Ishikawa (cell line): ENCODE measurements at regions not wholly inside any gene's neighbourhood (a gene's known extent, or its start where the extent isn't known, plus 50 kb on each side); places are given as distances from the start of the nearest gene placed in this dataset.

ENCODE experiments used
- CEBPB ChIP-seq: IDR thresholded peaks from 2 replicates; pipeline ENCODE4 v1.6.1; 2012
- CREB1 ChIP-seq: IDR thresholded peaks from 2 replicates; pipeline ENCODE4 v1.6.1; 2012; ENCODE audit warnings: low read depth
- EGR1 ChIP-seq: IDR thresholded peaks from 2 replicates; pipeline ENCODE4 v1.6.1; 2012
- EP300 ChIP-seq: IDR thresholded peaks from 2 replicates; pipeline ENCODE4 v1.6.1; 2012; ENCODE audit warnings: borderline replicate concordance
- FOXM1 ChIP-seq: IDR thresholded peaks from 2 replicates; pipeline ENCODE4 v1.6.1; 2012; ENCODE audit warnings: low read depth, borderline replicate concordance
- MAX ChIP-seq: IDR thresholded peaks from 2 replicates; pipeline ENCODE4 v1.6.1; 2012
- NFIC ChIP-seq: IDR thresholded peaks from 2 replicates; pipeline ENCODE4 v1.6.1; 2012
- RAD21 ChIP-seq: IDR thresholded peaks from 2 replicates; pipeline ENCODE4 v1.6.1; 2012; ENCODE audit warnings: low read depth
- REST ChIP-seq: IDR thresholded peaks from 2 replicates; pipeline ENCODE4 v1.6.1; 2012; ENCODE audit warnings: low read depth, mild to moderate bottlenecking
- TAF1 ChIP-seq: IDR thresholded peaks from 2 replicates; pipeline ENCODE4 v1.6.1; 2012; ENCODE audit warnings: low read depth, mild to moderate bottlenecking
- TCF12 ChIP-seq: IDR thresholded peaks from 2 replicates; pipeline ENCODE4 v1.6.1; 2012; ENCODE audit warnings: low read depth
- TEAD4 ChIP-seq: IDR thresholded peaks from 2 replicates; pipeline ENCODE4 v1.6.1; 2012
- USF1 ChIP-seq: IDR thresholded peaks from 2 replicates; pipeline ENCODE4 v1.6.1; 2012
- YY1 ChIP-seq: IDR thresholded peaks from 2 replicates; pipeline ENCODE4 v1.6.1; 2012; ENCODE audit warnings: low read depth
- ZBTB7A ChIP-seq: IDR thresholded peaks from 2 replicates; pipeline ENCODE4 v1.6.1; 2012; ENCODE audit warnings: low read depth

- TF ChIP-seq TEAD4 = 0 out of 2 replicates have a peak, but pooled peaks have one; percentile 4
- no peak for TF ChIP-seq REST
- peak; percentile 51; the same call in 1 of the 2 replicates for TF ChIP-seq YY1
- no peak for TF ChIP-seq TCF12
- no peak for TF ChIP-seq MAX
- TF ChIP-seq FOXM1 = no peak
- TF ChIP-seq RAD21 = peak; percentile 84
- TF ChIP-seq EP300 = no peak
Observed at GRCh38 chr4:138090150-138090917, 151.8 kb downstream of the SLC7A11 start.

GRCh38 chr4:138088449-138089208 lies 153.5 kb downstream of the SLC7A11 start:
- TF ChIP-seq TAF1 (no peak), YY1 (no peak), NFIC (no peak), FOXM1 (no peak), USF1 (no peak), CEBPB (no peak), CREB1 (no peak), EGR1 (no peak), EP300 (no peak), TEAD4 (no peak), ZBTB7A (no peak), REST (no peak)

GRCh38 chr4:138087066-138087719 lies 155.0 kb downstream of the SLC7A11 start:
- no peak for TF ChIP-seq ZBTB7A
- TF ChIP-seq CEBPB = no peak
- no peak for TF ChIP-seq EP300
- TF ChIP-seq USF1 = no peak
- no peak for TF ChIP-seq MAX
- no peak for TF ChIP-seq FOXM1
- no peak for TF ChIP-seq TAF1
- no peak for TF ChIP-seq EGR1
- TF ChIP-seq NFIC = no peak
- TF ChIP-seq TCF12 = no peak
- TF ChIP-seq REST = no peak
- TF ChIP-seq RAD21 = no peak
